Heart right ventricle (tissue), 16 donors: ENCODE measurements at regions not wholly inside any gene's neighbourhood (a gene's known extent, or its start where the extent isn't known, plus 50 kb on each side); places are given as distances from the start of the nearest gene placed in this dataset.

Source experiments
- ATAC-seq, 8 donors: fragments of 200-7000 bp; cut with Tn5 transposase; one replicate each; pipeline ENCODE4 v1.9.1; 2020; ENCODE audit warnings: mild to moderate bottlenecking in 8 of 8, moderate library complexity in 8 of 8, moderate number of reproducible peaks in 1 of 8
- DNase-seq, 2 donors: peaks; one replicate each; pipeline ENCODE4 v3.0.0-alpha.2; 2020
- H3K27ac ChIP-seq, 10 donors: fragments of 200-600 bp; sonication (generic) in 2 of 10; one replicate each; pipeline versions ENCODE4 v1.5.0 to v1.8.0; 2020 to 2022; ENCODE audit warnings: mild to moderate bottlenecking in 3 of 10
- H3K27me3 ChIP-seq, 7 donors: fragments of 200-600 bp; one replicate each; pipeline ENCODE4 v1.8.0; 2021 to 2022; ENCODE audit warnings: mild to moderate bottlenecking in 2 of 7
- H3K36me3 ChIP-seq, 9 donors: fragments of 200-600 bp; sonication (generic) in 1 of 9; one replicate each; pipeline versions ENCODE4 v1.5.0 to v1.8.0; 2020 to 2022; ENCODE audit warnings: mild to moderate bottlenecking in 2 of 9
- H3K4me1 ChIP-seq, 9 donors: fragments of 200-600 bp; sonication (generic) in 1 of 9; one replicate each; pipeline versions ENCODE4 v1.5.0 to v1.8.0; 2020 to 2022; ENCODE audit warnings: mild to moderate bottlenecking in 4 of 9
- H3K4me3 ChIP-seq, 10 donors: fragments of 200-600 bp; sonication (generic) in 2 of 10; one replicate each; pipeline versions ENCODE4 v1.5.0 to v1.8.0; 2020 to 2022; ENCODE audit warnings: mild to moderate bottlenecking in 7 of 10, moderate library complexity in 2 of 10
- H3K9me3 ChIP-seq, 11 donors: fragments of 200-600 bp in 10 of 11; sonication (generic) in 2 of 11; one replicate each; pipeline versions ENCODE4 v1.5.0 to v1.8.0; 2013 to 2022; ENCODE audit warnings: mild to moderate bottlenecking in 2 of 11, control low read depth in 1 of 11, moderate library complexity in 1 of 11
- WGBS, 2 donors: extraction: QIAGEN DNeasy Blood & Tissue Kit; methylation state at CpG; one replicate each; pipeline ENCODE4 v1.1.7; 2013; ENCODE audit warnings: inconsistent platforms in 1 of 2; 5-methylcytosine and 5-hydroxymethylcytosine counted together
- intact Hi-C, 10 donors: fragments of 100-400 bp; cut with DNase I; formaldehyde crosslinking; loops; one replicate each; pipeline versions ENCODE4 v1.11.1 to v1.14.2; 2022
- TF ChIP-seq, protein P1 (sequence below), 9 donors: fragments of 200-600 bp; sonication (generic) in 2 of 9; IDR thresholded peaks; one replicate each; pipeline versions ENCODE4 v1.5.0 to v1.8.0; 2021 to 2022; ENCODE audit warnings: antibody characterized with exemption in 9 of 9, mild to moderate bottlenecking in 5 of 9, moderate library complexity in 1 of 9
- donor health status: Arrhythmogenic right ventricular cardiomyopathy.
- donor health status: ischemic (EF 13 %, LVEDD 7.1; RV severe dilation, severe dysfunction).
- donor health status: healthy with polysubstance abuse.
- donor health status: DM: no; HTN: yes; CAD: no.
- donor health status: DM: no; HTN: no; CAD: no.
- donor health status: ischemic (EF 25% LVEDD 6.9; RV normal size, moderate dysfunction).
- donor health status: ischemic (EF 25% LVEDD 5.7; RV mildly dilated, moderate dysfunction).
- donor health status: healthy.
- donor health status: DM: yes; HTN: yes; CAD: no.
- donor health status: Ischemic cardiomyopathy.
- donor health status: ischemic (EF 35%, LVEDD 5.7; RV mildly dilated, moderate dysfunction).
- donor health status: nonischemic (EF 11% LVEDD 7.7; RV severe dilation, severe dysfunction).
- donor health status: DM: yes; HTN: yes; CAD: no.
- donor health status: PGD.
- donor health status: ischemic (EF 29% LVEDD 5.4; RV normal size, mild dysfunction).
- donor health status: nonischemic (EF 23%, LVEDD 6.1; RV moderate dilation, normal function).

DNA sequence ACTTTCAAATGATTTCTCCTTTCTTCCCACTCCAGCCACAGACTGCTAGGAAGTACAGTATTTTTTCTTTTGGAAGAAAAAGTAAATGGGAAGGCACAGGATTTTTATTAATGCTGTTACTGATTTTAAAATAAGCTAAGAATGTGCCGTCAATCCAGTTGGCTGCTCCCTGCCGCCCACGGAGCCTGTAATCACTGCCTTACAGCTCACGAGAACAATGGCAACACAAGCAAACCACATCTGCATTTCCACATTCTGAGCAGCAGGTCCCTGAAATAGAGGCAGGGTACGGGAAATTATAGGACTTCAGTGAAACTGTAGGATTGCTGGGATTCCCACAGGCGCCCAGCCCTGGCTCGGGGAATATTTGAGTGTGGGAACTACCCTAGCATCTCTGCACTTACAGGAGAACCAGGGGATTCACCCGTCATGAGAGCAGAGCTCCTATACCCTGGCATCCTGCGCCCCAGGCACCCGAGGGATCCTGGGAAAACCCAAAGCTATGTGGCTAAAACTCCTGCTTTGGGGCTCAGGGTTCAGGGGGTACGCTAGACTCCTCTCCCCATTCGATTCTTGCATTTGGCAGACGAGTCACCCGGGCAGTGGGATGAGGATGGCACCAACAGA is 72.9 kb upstream of the TNS3 start:
- H3K4me1 ChIP-seq: peaks cover 0 to 20% (median 4%) of the 10 kb centered on the region in 9 donors
- no peaks in the 10 kb centered on the region for H3K27me3 ChIP-seq
- no peak for ATAC-seq
- no peak overlapping the region for H3K4me3 ChIP-seq
- H3K27ac ChIP-seq: no peak overlapping the region
- intact Hi-C loops: no loop called here
- TF ChIP-seq, protein P1, sequence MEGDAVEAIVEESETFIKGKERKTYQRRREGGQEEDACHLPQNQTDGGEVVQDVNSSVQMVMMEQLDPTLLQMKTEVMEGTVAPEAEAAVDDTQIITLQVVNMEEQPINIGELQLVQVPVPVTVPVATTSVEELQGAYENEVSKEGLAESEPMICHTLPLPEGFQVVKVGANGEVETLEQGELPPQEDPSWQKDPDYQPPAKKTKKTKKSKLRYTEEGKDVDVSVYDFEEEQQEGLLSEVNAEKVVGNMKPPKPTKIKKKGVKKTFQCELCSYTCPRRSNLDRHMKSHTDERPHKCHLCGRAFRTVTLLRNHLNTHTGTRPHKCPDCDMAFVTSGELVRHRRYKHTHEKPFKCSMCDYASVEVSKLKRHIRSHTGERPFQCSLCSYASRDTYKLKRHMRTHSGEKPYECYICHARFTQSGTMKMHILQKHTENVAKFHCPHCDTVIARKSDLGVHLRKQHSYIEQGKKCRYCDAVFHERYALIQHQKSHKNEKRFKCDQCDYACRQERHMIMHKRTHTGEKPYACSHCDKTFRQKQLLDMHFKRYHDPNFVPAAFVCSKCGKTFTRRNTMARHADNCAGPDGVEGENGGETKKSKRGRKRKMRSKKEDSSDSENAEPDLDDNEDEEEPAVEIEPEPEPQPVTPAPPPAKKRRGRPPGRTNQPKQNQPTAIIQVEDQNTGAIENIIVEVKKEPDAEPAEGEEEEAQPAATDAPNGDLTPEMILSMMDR (IDR thresholded peaks at IDR 0.05): no peak
- DNase-seq: no peak
- no peaks in the 10 kb centered on the region for H3K36me3 ChIP-seq
- no peaks in the 10 kb centered on the region for H3K9me3 ChIP-seq
- WGBS, 2 donors: 83 to 85% methylated on average over 14 of the region's 14 CpGs

DNA sequence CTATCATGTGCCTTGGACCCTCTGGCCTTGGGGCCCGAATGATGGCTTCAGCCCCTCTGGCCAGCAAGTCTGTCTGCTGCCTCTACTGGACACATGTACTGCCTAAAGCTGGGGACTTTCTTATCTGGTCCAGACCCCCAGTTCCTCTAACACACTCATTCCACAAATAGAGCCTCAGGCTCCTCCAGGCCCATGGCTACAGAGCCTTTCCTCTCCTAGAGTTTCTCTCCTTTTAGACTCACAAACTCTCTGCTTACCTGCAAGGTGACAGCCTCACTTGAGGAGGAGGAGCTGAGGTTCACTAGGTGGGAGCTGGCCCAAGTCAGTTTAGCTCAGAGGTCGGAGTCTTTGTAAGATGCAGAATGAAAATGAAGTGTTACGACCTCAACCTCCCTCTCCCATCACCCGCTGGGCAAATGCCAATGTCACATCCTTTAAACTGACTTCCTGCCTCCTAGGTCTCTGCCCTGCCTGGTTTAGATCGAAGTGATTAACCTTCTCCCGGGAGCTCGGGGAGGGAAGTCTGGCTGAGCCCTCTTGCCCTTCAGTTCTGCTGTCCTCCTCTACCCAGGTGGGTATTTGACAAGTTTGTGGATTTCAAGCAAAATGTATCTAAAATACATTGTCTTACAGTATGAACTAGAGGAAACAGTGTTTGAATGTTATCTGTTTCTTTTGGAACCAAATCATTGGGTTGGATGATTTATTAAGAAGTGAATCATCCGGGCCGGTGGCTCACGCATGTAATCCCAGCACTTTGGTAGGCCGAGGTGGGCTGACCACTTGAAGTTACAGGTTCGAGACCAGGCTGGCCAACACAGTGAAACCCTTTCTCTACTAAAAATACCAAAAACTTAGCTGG is 71.9 kb upstream of the TNS3 start:
- DNase-seq: no peak

DNA sequence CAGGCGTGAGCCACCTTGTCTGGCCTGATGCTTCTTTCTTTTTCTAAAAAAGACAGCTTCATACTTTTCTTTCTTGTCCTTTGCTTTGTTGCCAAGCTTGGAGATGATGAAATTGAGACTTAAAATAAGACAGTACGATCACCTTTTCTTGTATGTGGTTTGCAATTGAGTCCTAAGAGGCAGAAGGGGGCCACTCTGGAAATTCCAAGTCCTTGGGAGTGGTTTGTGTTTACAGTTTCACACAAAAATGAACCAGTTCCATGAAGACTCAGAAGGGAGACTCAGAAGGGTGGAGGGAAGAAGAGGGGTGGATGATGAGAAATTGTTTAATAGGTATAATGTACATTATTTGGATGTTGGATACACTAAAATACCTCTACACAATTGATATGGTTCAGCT is 70.7 kb upstream of the TNS3 start:
- TF ChIP-seq, protein P1 (IDR thresholded peaks at IDR 0.05): no peak
- WGBS, 2 donors: 96 to 97% methylated on average over 2 of the region's 2 CpGs
- intact Hi-C loops: no loop called here
- no peaks in the 10 kb centered on the region for H3K27me3 ChIP-seq
- peaks cover 0 to 41% (median 6%) of the 10 kb centered on the region in 9 donors for H3K4me1 ChIP-seq
- DNase-seq: no peak
- no peak for ATAC-seq
- no peak overlapping the region for H3K4me3 ChIP-seq
- no peaks in the 10 kb centered on the region for H3K9me3 ChIP-seq
- no peak overlapping the region for H3K27ac ChIP-seq
- no peaks in the 10 kb centered on the region for H3K36me3 ChIP-seq

More for the DNA sequence above, 71.9 kb upstream of the TNS3 start:
- peaks cover 0 to 29% (median 4%) of the 10 kb centered on the region in 9 donors for H3K4me1 ChIP-seq
- peak overlapping the region in 1 of 10 donors; percentile 40 for H3K27ac ChIP-seq
- no peaks in the 10 kb centered on the region for H3K36me3 ChIP-seq
- 54 to 60% methylated on average over 12 of the region's 12 CpGs for WGBS, 2 donors
- H3K4me3 ChIP-seq: no peak overlapping the region
- TF ChIP-seq, protein P1 (IDR thresholded peaks at IDR 0.05): no peak
- no peaks in the 10 kb centered on the region for H3K9me3 ChIP-seq
- ATAC-seq: no peak
- intact Hi-C loops: no loop called here
- H3K27me3 ChIP-seq: no peaks in the 10 kb centered on the region

DNA sequence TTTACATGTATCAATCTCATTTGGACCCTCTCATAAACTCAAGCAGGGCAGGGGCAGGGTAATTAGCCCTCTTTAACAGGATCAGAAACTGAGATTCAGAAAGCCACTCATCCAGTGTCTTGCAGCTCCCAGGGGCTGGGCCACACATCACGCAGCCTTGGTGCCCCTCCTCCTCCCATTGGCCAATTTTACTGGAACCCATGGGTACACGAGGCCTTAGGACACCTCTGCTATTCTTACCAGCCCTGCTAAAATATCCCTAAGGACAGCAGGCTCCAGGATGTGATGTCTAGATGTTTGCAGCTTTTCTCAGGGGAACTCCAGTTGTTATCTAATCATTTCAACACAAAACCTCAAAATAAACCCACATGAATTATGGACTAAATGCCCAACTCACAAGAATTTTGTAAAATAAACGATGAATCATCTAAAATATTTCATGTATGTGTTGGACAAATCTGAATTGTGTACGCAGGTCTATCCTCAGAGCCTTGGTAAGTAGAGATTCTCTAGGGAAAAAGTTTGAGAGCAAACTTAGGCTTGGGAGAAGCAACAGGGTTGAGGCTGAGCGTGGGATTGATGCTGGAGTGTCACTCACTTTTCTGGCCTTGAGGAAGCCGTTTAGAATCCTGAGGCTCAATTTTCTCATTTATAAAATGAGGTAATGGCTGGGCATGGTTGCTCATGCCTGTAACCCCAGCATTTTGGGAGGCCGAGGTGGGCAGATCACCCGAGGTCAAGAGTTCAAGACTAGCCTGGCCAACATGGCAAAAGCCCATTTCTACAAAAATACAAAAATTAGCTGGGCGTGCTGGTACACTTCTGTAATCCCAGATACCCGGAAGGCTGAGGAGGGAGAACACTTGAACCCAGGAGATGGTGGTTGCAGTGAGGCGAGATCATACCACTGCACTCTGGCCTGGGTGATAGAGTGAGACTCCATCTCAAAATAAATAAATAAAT is 69.7 kb upstream of the TNS3 start:
- H3K27me3 ChIP-seq: no peaks in the 10 kb centered on the region
- H3K36me3 ChIP-seq: no peaks in the 10 kb centered on the region
- WGBS, 2 donors: 81 to 86% methylated on average over 11 of the region's 11 CpGs
- DNase-seq: no peak
- peak overlapping the region in 6 of 10 donors; percentile 27 to 70 (median 50) for H3K27ac ChIP-seq
- H3K4me1 ChIP-seq: peaks cover 0 to 48% (median 16%) of the 10 kb centered on the region in 9 donors
- TF ChIP-seq, protein P1 (IDR thresholded peaks at IDR 0.05): no peak
- intact Hi-C loops: no loop called here
- ATAC-seq: peak in 5 of 8 donors; percentile 29 to 67 (median 51)
- no peak overlapping the region for H3K4me3 ChIP-seq
- H3K9me3 ChIP-seq: no peaks in the 10 kb centered on the region
